ENCODE measurements at regions not wholly inside any gene's neighbourhood (a gene's known extent, or its start where the extent isn't known, plus 50 kb on each side); places are given as distances from the start of the nearest gene placed in this dataset.

DNA sequence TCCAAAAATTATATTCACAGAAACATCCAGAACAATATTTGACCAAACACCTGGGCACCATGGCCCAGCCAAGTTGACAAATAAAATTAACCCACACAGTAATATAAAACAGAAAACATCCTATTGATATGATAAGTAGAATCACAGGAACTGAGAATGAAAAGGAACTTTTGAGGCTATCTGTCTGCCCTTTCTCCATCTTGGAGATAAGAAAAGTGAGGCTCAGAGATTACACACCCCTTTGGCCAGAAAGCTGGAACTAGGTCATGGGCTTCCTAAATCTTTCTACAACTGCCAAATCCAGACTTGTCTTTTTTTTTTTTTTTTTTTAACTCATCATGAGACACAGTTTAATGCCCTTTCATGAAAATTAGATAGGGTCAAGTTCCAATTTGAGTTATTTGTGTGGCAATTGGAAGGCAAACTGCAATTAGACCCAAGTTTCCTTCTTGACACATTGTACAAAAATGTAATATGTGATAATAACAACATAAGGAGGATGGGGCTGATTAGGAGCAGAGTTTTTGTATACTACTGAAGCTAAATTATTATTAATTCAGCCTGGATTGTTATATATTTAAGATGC is 137.2 kb downstream of the RPL22L1 start:
- TF ChIP-seq, protein P1, sequence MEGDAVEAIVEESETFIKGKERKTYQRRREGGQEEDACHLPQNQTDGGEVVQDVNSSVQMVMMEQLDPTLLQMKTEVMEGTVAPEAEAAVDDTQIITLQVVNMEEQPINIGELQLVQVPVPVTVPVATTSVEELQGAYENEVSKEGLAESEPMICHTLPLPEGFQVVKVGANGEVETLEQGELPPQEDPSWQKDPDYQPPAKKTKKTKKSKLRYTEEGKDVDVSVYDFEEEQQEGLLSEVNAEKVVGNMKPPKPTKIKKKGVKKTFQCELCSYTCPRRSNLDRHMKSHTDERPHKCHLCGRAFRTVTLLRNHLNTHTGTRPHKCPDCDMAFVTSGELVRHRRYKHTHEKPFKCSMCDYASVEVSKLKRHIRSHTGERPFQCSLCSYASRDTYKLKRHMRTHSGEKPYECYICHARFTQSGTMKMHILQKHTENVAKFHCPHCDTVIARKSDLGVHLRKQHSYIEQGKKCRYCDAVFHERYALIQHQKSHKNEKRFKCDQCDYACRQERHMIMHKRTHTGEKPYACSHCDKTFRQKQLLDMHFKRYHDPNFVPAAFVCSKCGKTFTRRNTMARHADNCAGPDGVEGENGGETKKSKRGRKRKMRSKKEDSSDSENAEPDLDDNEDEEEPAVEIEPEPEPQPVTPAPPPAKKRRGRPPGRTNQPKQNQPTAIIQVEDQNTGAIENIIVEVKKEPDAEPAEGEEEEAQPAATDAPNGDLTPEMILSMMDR (IDR thresholded peaks at IDR 0.05; ENCODE audit: low read length): no peak
- no peak for TF ChIP-seq EZH2phosphoT487 (IDR thresholded peaks at IDR 0.05; ENCODE audit: low read length)
- no peak for TF ChIP-seq EZH2 (optimal IDR thresholded peaks at IDR 0.05; ENCODE audit: low read depth, low read length)

Data from MM.1S (cell line).